OCI-LY3 (cell line): ENCODE measurements at regions not wholly inside any gene's neighbourhood (a gene's known extent, or its start where the extent isn't known, plus 50 kb on each side); places are given as distances from the start of the nearest gene placed in this dataset.

ENCODE experiments used
- H2AFZ ChIP-seq: fragments of 200-600, 300-600 bp; shearing (Covaris generic); 2 replicates; pipeline ENCODE4 v1.6.0; 2014; ENCODE audit warnings: antibody characterized with exemption, low read depth, low read length
- H3K27ac ChIP-seq: fragments of 200-600, 300-600 bp; sonication (generic); 2 replicates; pipeline ENCODE4 v1.5.1; 2014; ENCODE audit warnings: mild to moderate bottlenecking, low read length, moderate library complexity, mixed read lengths
- H3K27me3 ChIP-seq: fragments of 200-600, 300-600 bp; sonication (generic); 2 replicates; pipeline ENCODE4 v1.6.1; 2014; ENCODE audit warnings: low read depth, low read length, mixed read lengths
- H3K36me3 ChIP-seq: fragments of 200-600, 300-600 bp; sonication (generic); replicated peaks from 2 replicates; pipeline ENCODE3; 2014; ENCODE audit warnings: low read depth, low read length, mixed read lengths
- H3K4me1 ChIP-seq: fragments of 300-600, 200-600 bp; sonication (generic); 2 replicates; pipeline ENCODE4 v1.6.1; 2014; ENCODE audit warnings: low read length, mixed read lengths
- H3K4me2 ChIP-seq: fragments of 200-600, 300-600 bp; sonication (generic); 2 replicates; pipeline ENCODE4 v1.6.1; 2014; ENCODE audit warnings: low read length, mixed read lengths
- H3K4me3 ChIP-seq: fragments of 300-600, 200-600 bp; sonication (generic); 2 replicates; pipeline ENCODE4 v1.5.1; 2014; ENCODE audit warnings: antibody characterized with exemption, mild to moderate bottlenecking, low read length, moderate library complexity
- H3K79me2 ChIP-seq: fragments of 300-600, 200-600 bp; shearing (Covaris generic); 2 replicates; pipeline ENCODE4 v1.6.1; 2014; ENCODE audit warnings: mild to moderate bottlenecking, low read length, mixed read lengths
- H3K9ac ChIP-seq: fragments of 300-600, 200-600 bp; shearing (Covaris generic); 2 replicates; pipeline ENCODE4 v1.6.0; 2014; ENCODE audit warnings: mild to moderate bottlenecking, low read length, moderate library complexity
- H3K9me3 ChIP-seq: fragments of 200-600, 300-600 bp; shearing (Covaris generic); 2 replicates; pipeline ENCODE4 v1.6.1; 2014; ENCODE audit warnings: low read length, mixed read lengths; ENCODE audit not compliant: insufficient read depth
- H4K20me1 ChIP-seq: fragments of 200-600, 300-600 bp; sonication (generic); 2 replicates; pipeline ENCODE4 v1.6.1; 2016; ENCODE audit warnings: low read length, mixed read lengths; ENCODE audit not compliant: insufficient read depth
- CTCF ChIP-seq: fragments of 200-600, 300-600 bp; sonication (generic); IDR thresholded peaks from 2 replicates; pipeline ENCODE4 v1.5.1; 2014; ENCODE audit warnings: antibody characterized with exemption, low read length, low read depth
- EZH2phosphoT487 ChIP-seq: fragments of 200-600 bp; shearing (Covaris generic); IDR thresholded peaks from 2 replicates; pipeline ENCODE4 v1.6.1; 2018; ENCODE audit warnings: antibody characterized with exemption, mixed run types, low read depth

- Histone ChIP-seq H3K4me3 (no peak overlapping the region), H3K36me3 (no peaks in the 10 kb centered on the region), H3K79me2 (no peaks in the 10 kb centered on the region), H3K4me1 (peaks cover 12% of the 10 kb centered on the region), H3K27me3 (peaks cover 7% of the 10 kb centered on the region; the same call in 1 of the 2 replicates), H3K9me3 (no peaks in the 10 kb centered on the region), H3K4me2 (no peak overlapping the region), H4K20me1 (no peaks in the 10 kb centered on the region), H3K27ac (no peak overlapping the region), H2AFZ (0 out of 2 replicates have a peak overlapping the region, but pooled peaks have one; percentile 29), H3K9ac (no peak overlapping the region)
- TF ChIP-seq CTCF (no peak), EZH2phosphoT487 (no peak)
Measured at GRCh38 chr1:219687779-219688178, 74.9 kb upstream of the ZC3H11B start.

GRCh38 chr1:219686171-219686570, 73.3 kb upstream of the ZC3H11B start:
- Histone ChIP-seq H3K4me2 (peak overlapping the region; percentile 16; the same call in 1 of the 2 replicates), H3K27ac (no peak overlapping the region), H2AFZ (no peak overlapping the region), H3K4me3 (no peak overlapping the region), H4K20me1 (no peaks in the 10 kb centered on the region), H3K79me2 (no peaks in the 10 kb centered on the region), H3K9me3 (no peaks in the 10 kb centered on the region), H3K27me3 (peaks cover 7% of the 10 kb centered on the region; the same call in 1 of the 2 replicates), H3K36me3 (no peaks in the 10 kb centered on the region), H3K4me1 (peaks cover 12% of the 10 kb centered on the region), H3K9ac (no peak overlapping the region)
- TF ChIP-seq CTCF (no peak), EZH2phosphoT487 (no peak)

- H3K4me2 ChIP-seq: no peak overlapping the region
Measured at GRCh38 chr1:219682788-219683187, 69.9 kb upstream of the ZC3H11B start.

GRCh38 chr1:219681876-219682275, 69.0 kb upstream of the ZC3H11B start:
- Histone ChIP-seq H3K27ac (no peak overlapping the region), H3K79me2 (no peaks in the 10 kb centered on the region), H2AFZ (no peak overlapping the region), H3K4me3 (no peak overlapping the region), H3K36me3 (no peaks in the 10 kb centered on the region), H3K9me3 (no peaks in the 10 kb centered on the region), H3K4me2 (no peak overlapping the region), H3K4me1 (peaks cover 6% of the 10 kb centered on the region), H4K20me1 (no peaks in the 10 kb centered on the region), H3K9ac (no peak overlapping the region), H3K27me3 (peaks cover 3% of the 10 kb centered on the region; the same call in 1 of the 2 replicates)
- TF ChIP-seq CTCF (no peak), EZH2phosphoT487 (no peak)

More at GRCh38 chr1:219682788-219683187, 69.9 kb upstream of the ZC3H11B start:
- Histone ChIP-seq H3K4me3 (no peak overlapping the region), H3K27me3 (peaks cover 6% of the 10 kb centered on the region; the same call in 1 of the 2 replicates), H3K79me2 (no peaks in the 10 kb centered on the region), H3K36me3 (no peaks in the 10 kb centered on the region), H3K27ac (no peak overlapping the region), H3K4me1 (peaks cover 7% of the 10 kb centered on the region), H3K9ac (no peak overlapping the region), H2AFZ (no peak overlapping the region), H4K20me1 (no peaks in the 10 kb centered on the region), H3K9me3 (no peaks in the 10 kb centered on the region)
- no peak for TF ChIP-seq CTCF
- TF ChIP-seq EZH2phosphoT487: no peak
